GM21529 (cell line): ENCODE measurements at regions not wholly inside any gene's neighbourhood (a gene's known extent, or its start where the extent isn't known, plus 50 kb on each side); places are given as distances from the start of the nearest gene placed in this dataset.

Experiments used
- ATAC-seq: cut with Tn5 transposase; IDR thresholded peaks from one replicate; pipeline ENCODE4 v1.9.1; 2021; ENCODE audit not compliant: unreplicated experiment

GRCh38 chr11:23023319-23023718 is 163.0 kb upstream of the CCDC179 start:
- no peak for ATAC-seq

GRCh38 chr11:23041001-23041503 is 180.8 kb upstream of the CCDC179 start:
- no peak for ATAC-seq

GRCh38 chr11:23058656-23059055 is 198.4 kb upstream of the CCDC179 start:
- no peak for ATAC-seq

GRCh38 chr11:23063276-23063675 is 203.0 kb upstream of the CCDC179 start:
- no peak for ATAC-seq

GRCh38 chr11:23078289-23078971 is 218.2 kb upstream of the CCDC179 start:
- peak; percentile 74 for ATAC-seq

GRCh38 chr11:23079382-23079813 is 219.1 kb upstream of the CCDC179 start:
- ATAC-seq = peak; percentile 87

GRCh38 chr11:23087407-23087806 is 227.1 kb upstream of the CCDC179 start:
- no peak for ATAC-seq

- no peak for ATAC-seq
Observed at GRCh38 chr11:23090659-23091058, 230.4 kb upstream of the CCDC179 start.

- ATAC-seq = no peak
Observed at GRCh38 chr11:23095650-23096189, 235.4 kb upstream of the CCDC179 start.

- no peak for ATAC-seq
Observed at GRCh38 chr11:23097891-23098290, 237.6 kb upstream of the CCDC179 start.

GRCh38 chr11:23099256-23099655 is 239.0 kb upstream of the CCDC179 start:
- ATAC-seq = no peak

- no peak for ATAC-seq
Observed at GRCh38 chr11:23100726-23101125, 240.5 kb upstream of the CCDC179 start.

- no peak for ATAC-seq
Observed at GRCh38 chr11:23103416-23103815, 243.1 kb upstream of the CCDC179 start.

GRCh38 chr11:23111527-23111926 is 251.3 kb upstream of the CCDC179 start:
- no peak for ATAC-seq

- no peak for ATAC-seq
Observed at GRCh38 chr11:23112390-23112789, 252.1 kb upstream of the CCDC179 start.

- ATAC-seq = peak; percentile 70
Observed at GRCh38 chr11:23112987-23113886, 253.0 kb upstream of the CCDC179 start.

- ATAC-seq = peak; percentile 2
Observed at GRCh38 chr11:23113887-23114216, 253.6 kb upstream of the CCDC179 start.

GRCh38 chr11:23123753-23124152 is 263.5 kb upstream of the CCDC179 start:
- ATAC-seq = no peak

GRCh38 chr11:23124249-23124648 is 264.0 kb upstream of the CCDC179 start:
- ATAC-seq = no peak

- ATAC-seq = no peak
Observed at GRCh38 chr11:23124996-23125395, 264.7 kb upstream of the CCDC179 start.

GRCh38 chr11:23127706-23128105 is 267.4 kb upstream of the CCDC179 start:
- no peak for ATAC-seq

GRCh38 chr11:23134627-23135026 is 274.4 kb upstream of the CCDC179 start:
- ATAC-seq = no peak
